Hematopoietic multipotent progenitor cell treated with erythropoietin and hydrocortisone succinate and interleukin-3 and kit ligand, for 17 days (in vitro differentiated cells): ENCODE measurements at regions not wholly inside any gene's neighbourhood (a gene's known extent, or its start where the extent isn't known, plus 50 kb on each side); places are given as distances from the start of the nearest gene placed in this dataset.

Source experiments
- DNase-seq: peaks from one replicate; pipeline ENCODE4 v3.0.0-alpha.2; 2015; ENCODE audit warnings: low spot score

DNA sequence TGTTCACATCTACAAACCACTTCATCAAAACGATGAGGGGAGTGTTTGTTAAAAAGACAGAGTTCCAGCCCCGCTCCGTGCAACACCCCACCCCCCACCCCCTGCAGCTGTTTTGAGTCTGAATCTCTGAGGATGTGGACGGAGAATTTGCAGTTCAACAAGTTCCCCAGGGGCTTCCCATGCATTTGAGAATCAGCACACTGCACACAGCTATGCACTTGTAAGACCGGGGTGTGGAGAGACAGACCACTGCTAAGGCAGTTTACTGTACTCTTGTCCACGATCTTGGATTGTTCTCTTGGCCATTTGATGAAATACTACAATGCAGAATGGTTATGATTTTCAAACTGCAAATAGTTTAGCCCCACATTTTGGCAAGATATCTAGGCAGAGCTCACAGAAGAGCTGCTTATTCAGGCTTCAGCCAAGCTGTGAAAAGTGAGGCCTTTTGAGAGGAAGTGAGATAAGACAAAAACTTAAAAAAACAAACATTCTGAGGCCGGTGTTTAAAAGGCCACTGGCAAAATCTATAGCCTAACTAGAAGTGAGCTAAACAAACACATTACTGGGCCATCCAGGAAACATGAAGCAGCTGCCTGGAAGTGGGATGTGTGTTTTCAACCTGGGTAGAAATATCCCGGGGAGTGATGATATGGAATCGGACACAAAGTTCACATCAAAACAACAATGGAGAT lies 308.2 kb upstream of the ADAMTS9 start:
- no peak for DNase-seq

DNA sequence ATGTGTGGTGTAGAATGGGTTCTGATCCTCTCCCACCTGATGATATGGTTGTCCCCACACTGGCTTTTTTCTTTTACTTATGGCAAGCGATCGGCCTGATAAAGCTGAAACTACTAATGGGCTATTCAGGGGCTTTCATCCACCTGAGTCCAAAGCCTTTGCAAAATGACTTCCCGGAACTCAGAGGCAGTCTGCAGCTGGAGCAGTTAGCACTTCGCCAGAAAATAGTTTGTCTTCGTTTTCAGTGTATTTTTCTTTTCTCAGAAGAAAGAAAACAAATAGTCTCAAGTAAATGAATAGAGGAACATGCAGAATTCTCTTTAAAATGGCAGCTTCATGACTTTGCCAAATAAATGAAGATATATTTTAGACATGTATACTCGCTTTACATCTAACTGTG lies 306.0 kb upstream of the ADAMTS9 start:
- no peak for DNase-seq

DNA sequence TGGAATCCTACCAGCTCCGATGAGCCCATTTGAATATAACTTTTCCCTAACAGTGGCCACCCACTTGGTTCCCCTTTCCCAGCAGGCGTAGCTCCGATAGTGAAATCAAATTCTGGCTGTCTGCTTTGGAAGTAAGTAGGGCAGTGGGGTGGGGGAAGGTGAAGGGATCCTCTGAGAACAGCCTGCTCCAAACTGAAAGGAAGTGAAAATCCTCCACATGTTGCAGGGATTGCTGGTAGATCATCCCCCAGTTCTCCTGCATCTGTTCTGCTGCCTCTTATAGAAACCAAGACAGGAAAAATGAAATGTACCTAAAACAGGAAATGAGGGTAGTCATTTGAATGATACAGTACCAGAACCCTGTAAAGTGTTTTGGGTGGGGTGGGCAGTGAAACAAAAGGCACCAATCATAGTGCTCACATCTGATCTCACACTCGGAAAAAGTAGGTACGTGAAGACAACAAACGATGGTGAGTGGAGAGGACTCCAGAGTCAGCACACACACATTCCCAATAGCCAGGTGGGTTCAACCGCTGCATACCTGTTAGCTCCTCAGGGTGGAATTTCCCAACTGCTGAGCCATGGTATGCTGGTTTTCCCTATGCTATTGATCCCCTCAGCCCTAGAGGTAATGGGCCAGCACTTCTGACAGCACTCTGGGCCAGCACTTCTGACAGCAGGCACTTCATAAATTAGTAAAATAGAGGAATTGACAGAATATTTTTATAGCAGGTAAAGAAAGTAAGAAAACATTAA lies 304.9 kb upstream of the ADAMTS9 start:
- no peak for DNase-seq

DNA sequence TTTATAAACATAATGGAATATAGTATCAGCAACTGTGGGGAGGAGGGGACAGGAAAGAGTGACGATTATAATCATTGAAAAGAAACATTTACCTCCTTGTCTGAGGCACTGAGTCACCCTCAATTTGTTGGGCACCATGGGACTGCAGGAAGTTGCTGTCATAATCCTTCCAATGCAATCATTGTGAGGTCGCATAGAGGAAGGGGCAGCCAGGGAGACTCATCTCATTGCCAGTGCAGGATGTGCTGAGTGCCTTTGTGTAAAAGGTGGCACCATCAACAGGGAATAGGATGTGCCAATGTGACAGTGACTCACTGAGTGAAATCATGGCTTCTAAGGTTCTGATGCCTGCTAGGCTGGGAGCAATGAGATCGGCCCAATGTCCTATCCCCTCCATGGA lies 300.4 kb upstream of the ADAMTS9 start:
- DNase-seq: no peak

DNA sequence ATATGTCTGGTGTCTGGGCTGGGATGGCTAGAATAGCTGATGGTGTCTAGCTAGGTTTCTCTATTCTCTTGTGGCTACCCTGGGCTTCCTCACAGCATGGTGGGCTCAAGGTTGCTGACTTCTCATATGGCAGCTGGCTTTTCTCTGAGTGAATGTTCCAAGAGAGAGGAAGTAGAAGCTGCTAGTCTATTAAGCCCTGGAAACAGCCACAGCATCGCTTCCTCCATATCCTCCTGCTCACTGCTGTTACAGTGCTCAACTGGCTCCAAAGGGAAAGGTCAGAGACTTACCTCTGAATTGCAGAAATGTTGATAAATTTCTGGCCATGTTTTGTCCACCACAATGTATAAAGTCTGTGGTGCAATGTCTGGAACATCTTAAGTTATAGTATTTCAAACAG lies 299.9 kb upstream of the ADAMTS9 start:
- DNase-seq: no peak

DNA sequence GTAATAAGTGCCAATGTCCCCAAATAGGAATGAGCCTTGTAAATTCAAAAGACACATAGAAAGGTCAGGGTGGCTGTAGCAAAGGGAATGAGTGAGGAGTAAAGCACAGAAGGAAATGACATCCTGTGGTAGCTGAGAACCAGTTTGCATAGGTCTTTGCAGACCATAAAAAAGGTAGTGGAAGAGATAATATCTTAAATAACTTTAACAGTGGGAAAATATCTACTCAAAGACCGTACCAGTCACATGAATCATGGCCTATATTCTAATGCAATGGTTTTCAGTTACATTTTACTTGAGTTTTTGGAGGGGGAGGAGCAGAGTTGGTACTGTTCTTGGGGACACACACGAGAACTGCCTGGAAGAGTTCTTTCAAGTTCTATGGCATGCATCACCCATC lies 297.3 kb upstream of the ADAMTS9 start:
- DNase-seq: no peak

DNA sequence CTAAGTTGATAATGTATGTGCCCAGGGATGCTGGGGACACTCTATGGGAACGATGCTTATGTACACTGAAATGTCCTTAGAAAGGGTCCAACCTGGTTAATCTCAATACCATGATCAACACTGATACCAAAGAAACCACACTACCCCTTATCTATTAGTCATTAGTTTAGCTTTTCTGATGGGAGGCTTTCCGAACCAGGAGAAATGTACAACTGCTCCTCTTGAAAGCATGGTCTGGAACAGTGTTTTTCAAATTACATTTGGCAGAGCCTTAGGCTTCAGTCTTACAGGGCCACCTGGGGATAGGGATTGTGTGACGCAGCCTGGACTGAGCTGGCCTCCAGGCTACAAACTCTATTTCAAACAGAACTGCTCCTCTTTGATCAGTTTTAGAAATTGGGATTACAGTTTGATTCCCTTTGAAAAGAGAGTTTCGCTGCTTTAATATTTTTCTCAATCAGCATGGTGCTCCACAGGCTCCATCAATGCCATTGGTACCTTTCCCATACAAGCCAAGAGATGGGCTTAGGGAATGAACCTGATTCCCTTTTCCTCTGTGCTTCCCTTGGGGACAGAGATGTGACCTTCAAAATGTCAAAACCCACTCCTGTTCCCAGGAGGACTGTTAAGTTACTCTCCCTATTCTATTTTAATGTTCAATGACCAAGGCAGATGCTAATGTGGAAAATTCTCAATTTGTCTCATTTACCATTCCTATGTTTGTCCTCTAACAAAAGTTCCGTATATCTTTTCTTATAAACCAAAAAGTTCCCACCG lies 296.0 kb upstream of the ADAMTS9 start:
- no peak for DNase-seq

DNA sequence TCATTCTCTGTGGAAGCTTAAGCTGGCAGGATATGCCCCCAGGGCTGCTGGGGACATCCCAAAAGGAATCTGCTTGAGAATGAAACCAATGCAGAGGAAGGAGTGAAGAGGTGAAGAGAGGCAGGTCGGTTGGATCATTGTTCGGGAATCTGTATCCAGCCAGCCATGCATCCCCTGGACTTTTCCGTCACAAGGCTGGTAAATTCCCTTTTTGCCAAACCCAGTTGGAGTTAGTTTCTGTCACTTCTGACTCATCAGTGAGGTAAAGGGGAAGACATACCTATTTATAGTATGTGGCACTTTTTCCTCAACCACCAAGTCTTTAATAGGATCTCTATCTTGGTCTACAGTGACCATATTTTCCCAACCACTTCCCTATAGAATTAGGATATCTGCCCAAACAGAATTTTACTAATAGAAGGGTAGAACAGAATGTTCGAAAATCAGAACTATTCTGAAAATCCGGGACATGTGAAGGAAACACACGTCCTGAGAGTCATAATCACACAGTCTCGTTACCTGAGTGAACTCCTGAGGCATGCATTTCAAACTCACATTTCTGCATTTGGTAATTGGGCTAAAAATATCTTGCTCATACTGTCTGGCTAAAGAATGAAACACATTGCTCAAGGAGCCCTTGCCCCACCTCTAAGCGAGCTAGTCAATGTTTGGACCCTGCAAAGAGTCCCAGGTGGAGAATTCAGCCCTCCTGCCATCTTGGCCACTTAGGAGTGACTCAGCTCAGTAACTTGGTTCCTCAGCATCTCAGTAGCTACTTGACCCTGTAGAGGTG lies 289.7 kb upstream of the ADAMTS9 start:
- DNase-seq: no peak

DNA sequence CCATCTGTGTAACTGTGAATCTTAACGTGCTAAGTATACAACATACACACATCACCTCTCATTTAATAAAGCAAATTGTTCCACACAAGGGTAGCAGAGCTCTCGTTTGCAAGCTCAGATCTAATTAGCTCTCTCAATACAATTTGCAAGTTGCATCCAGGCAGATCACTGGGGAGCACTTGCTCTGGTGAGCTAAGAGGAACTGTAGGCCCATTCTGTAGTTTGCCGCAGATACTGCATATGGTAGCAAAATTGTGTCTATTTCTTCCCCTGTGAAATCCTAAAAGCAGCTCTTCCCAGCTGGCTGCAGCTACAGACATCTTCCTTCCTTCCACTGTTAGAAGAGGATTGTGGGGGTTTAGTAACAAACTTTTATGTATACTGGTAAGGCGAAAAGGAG lies 288.7 kb upstream of the ADAMTS9 start:
- no peak for DNase-seq

DNA sequence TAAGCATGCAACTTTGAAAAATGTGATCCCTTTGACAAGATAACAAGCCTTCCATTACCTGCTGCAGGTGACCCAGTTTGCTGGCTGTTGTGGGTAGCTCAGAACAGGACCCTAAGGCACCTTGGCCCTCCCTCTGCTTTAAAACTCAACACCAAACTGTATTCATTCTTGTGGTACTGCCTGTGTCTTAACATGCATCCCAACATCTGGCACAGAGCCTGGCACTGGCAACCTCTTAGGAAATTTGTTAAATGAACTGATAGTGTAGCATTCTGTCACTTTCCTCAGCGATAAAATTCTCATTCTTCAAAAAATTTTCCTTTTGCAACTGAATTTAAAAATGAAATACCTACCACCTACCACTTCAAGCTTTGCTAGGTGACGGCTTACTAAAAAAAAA lies 287.3 kb upstream of the ADAMTS9 start:
- DNase-seq: no peak

DNA sequence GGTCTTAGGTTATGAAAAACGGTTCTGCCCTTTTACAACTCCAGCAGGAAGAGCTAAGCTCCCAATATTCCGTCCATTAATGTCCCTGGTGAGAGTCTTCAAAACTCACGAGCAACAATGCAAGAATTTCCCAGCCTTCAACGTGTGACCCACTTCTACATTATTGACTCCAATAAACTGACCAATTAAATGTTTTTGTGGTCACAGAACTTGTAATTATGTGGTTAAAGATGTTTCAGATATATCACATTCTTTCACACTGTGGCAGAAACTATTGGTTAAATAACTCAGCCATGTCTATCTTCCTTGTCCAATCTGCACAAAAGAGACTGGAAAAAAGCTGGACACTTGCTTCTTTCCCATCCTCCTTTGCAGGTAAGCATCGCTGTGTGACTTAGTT lies 286.6 kb upstream of the ADAMTS9 start:
- DNase-seq: no peak

DNA sequence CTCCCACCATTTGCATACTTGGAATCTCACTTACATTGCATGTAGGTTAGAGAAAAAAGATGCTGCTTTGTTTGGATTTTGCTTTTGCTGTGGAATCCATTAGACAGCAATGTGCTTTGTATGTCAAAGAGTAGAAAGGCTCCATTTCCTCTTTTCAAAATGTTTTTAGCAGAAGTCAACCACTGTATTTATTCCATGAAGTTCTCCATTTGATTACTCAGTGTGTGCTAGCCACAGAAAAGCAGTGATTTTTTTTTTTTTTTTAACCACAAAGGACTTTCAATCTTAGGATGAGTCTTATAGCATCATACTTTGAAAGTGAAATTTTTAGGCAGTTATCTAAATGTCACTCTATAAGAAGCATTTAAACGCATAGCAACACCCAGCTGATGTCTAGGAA lies 285.0 kb upstream of the ADAMTS9 start:
- no peak for DNase-seq

DNA sequence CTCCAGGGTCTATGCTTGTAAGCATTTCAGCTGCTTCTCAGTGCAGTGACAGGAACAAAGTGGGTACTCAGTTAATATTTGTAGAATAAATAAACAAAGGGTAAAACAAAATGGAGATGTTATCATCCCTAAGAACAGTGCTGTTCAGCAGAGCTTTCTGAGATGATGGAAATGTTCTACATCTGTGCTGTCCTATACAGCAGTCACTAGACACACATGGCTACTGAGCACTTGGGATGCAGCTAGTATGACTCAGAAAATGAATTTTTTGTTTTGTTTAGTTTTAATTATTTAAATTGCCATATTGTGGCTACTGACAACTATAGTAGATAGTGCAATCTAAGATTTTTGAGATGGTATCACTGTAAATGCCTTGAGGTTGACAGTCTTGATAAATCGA lies 283.8 kb upstream of the ADAMTS9 start:
- DNase-seq: no peak

DNA sequence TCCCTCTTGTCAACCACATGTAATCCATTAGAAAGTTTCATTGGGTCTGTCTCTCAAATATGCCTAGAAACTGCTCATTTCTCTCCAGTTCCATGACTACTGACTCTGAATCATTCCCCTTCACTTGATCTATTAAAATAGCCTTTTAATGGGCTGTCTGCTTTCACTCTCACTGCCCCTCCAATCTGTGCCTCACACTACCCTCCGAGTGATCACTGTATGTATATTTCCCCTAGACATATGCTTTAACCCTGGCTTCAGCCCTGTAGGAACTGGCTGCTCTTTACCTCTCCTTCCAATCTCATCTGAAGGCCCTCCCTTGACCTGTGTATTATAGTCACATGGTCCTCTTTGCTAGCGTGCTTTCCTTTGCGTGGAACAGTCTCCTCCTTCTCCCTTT lies 282.8 kb upstream of the ADAMTS9 start:
- no peak for DNase-seq

DNA sequence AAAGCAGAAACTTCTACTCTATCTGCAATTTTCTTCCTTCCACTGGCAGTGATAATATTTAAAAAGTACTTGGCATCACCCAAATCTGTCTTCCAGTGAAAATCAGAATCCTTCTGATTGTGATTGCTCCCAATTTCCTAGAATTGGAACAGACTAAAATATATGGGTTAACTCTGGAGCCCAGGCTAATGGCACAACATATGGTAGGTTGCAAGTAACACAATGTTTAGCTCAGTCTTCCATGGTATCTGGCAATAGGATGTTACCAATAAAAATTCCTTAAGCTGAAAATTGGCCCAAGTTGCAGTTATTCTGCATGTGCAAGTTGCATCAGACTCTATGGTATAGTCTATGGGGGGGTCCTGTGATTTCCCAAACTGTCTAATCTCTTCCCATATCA lies 273.5 kb upstream of the ADAMTS9 start:
- no peak for DNase-seq

DNA sequence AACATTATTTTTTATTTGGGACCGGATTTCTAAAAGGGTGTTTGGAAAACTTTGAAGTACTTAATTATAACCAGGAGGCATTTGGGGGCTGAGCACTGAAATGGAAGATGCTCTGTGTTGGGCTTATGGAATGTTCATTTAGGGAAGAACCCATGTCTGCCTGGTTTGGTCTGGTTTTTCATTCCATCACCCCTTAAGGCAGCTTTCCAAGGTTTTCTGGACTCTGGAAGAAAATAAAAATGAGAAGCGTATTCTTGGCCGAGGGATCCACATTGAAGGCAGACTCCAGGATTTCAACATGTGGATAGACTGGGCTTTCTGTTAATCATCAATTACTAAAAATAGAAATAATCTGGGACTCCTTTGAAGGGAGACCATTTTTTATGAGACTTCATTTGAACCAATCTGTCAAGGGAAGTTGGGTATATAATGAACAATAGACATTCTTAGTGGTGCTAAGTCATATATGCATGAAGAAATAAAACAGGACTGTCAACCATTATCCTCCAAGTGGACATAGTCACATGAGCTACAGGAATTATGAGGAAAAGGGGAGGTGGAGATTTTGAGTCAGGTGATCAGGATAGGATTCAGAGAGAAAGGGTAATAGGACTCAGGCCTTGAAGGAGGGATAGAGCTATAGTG lies 270.5 kb upstream of the ADAMTS9 start:
- no peak for DNase-seq

DNA sequence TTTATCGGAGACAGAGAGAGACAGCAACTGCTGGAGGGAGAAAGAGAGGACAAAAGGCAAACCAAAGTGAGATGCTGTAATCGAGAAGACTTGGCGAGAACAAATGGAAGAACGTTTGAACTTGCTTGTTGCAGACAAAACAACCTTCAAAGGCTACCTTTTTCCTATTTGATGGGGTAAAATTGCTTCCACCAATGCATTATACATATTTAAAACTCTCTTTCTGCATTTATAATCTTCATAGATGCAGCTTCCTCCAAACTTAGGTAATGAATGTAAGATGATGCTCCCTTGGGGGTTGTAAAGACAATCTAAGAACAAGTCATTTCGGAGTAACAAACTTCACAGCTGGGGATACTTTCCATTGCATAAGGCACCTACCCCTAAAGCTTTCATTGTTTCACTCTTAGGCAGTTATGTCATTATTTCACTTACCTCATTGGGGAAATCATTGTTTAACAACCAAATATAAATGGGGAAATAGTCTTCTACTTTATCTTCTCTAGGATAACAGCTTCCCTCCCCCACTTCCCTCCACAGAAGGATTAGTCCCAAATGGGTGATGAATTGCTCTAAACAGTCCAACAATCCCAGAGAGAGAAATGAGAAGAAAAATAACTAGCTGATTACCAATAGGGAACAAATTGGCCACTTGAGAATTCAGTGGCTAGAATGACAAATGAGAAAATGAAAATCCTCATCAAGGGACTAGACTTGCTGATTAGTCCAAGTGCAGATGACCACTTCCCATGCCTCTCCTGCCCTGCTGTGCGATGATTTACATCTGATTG lies 269.8 kb upstream of the ADAMTS9 start:
- no peak for DNase-seq

DNA sequence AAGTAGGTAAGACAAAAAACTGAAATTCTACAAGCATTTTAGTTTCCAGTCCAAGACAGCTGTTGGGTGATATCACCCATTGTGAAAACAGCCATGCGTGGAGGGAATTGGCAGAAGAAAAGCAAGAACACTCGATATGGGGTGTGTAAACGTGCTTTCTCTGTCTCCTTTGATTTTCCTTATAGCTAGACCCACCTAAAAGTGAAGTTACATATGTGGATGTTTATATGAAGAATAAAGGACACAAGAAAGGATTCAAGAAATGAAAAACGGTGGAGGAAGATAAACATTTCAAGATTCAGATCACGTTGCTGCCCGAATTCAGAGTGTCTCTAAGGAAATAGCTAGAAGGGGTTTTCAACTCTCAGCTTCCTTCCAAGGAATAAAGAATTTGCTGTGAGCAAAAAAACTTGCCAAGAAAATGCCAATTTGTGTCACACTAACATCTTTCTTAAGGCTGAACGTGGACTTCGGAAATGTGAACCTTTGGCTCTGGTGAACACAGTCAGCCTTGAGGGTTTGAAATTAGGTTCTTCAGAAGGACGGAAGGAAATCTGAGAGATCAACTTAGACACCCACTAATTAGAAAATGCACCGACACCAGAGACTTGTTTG lies 269.0 kb upstream of the ADAMTS9 start:
- no peak for DNase-seq

DNA sequence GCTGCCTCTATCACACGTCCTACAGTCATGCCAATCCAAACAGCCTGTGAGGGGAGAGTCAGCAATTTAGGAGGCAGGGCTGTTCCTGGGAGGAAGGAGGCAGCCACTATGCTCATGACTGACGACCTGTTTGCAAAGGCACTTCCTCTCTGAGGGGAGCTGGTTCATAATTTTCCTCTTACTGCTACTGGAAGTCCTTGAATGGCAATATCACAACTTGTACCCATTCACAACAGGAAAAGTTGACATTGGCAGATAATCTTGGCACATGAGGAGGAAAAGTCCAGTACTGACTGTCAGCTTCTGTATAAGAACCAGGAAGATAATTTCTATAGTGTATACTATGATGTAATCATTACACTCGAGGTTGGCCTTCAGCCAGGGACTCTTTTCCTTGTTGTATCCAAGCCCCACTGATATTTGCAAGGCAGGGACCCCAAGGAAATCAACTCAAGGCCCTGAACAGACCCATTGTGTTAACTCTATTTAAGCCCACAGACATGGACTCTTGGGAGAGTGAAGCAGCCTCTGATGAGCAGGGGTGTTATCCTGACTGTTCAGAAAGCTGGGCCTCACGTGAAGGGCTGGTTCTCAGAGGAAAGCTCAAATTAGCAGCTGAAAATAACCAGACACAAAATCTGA lies 267.3 kb upstream of the ADAMTS9 start:
- DNase-seq: no peak

DNA sequence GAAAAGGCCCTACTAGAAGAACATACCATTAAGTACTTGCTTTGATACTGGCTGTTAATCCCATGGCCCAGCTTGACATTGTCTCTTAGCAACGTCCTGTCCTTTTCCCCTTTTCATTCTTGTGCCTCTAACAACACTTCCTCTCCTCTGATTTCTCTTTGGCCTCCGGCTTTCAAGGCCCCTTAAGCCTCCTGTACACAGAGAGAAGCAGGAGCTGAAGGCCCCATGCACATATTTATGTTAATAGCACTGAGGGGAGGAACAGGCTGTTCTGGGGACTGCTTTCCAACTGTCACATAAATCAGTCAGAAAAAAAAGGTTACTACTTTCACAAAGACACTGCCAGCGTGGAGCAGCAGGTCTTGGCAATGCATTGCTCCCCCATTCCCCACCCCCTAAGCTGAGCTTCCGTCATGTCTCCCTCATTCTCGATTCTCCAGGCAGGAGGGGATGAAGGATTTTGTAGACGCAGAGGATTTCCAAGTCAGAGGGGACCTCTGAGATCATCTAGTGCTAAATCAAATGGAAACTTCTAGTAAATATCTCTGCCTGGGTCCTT lies 257.4 kb upstream of the ADAMTS9 start:
- DNase-seq: no peak
